ENCODE measurements at regions not wholly inside any gene's neighbourhood (a gene's known extent, or its start where the extent isn't known, plus 50 kb on each side); places are given as distances from the start of the nearest gene placed in this dataset.

GRCh38 chrX:116657071-116657470, 194.3 kb upstream of the CT83 start:
- no peak; a peak in 2 of 4 replicates for TF ChIP-seq CTCF (conservative IDR thresholded peaks at IDR 0.05; ENCODE audit: low read depth in 2 of 2)
- no peak for TF ChIP-seq POLR2AphosphoS5 (IDR thresholded peaks at IDR 0.05; ENCODE audit: low read depth)
- TF ChIP-seq CREB1 (CRISPR knock-in tag; IDR thresholded peaks at IDR 0.05; ENCODE audit: low read depth): no peak
- TF ChIP-seq STAT1 (IDR thresholded peaks at IDR 0.05; ENCODE audit: unreplicated experiment): no peak
- no peak for TF ChIP-seq EZH2 (IDR thresholded peaks at IDR 0.05; ENCODE audit: low read depth, unreplicated experiment)
- TF ChIP-seq JUNB (IDR thresholded peaks at IDR 0.05; ENCODE audit: unreplicated experiment): no peak
- TF ChIP-seq REST (IDR thresholded peaks at IDR 0.05; ENCODE audit: unreplicated experiment): no peak
